SU-DHL-6 (cell line): ENCODE measurements at regions not wholly inside any gene's neighbourhood (a gene's known extent, or its start where the extent isn't known, plus 50 kb on each side); places are given as distances from the start of the nearest gene placed in this dataset.

ENCODE experiments used
- H2AFZ ChIP-seq: fragments of 200-600 bp; sonication (generic); 2 replicates; pipeline ENCODE4 v1.6.1; 2014; ENCODE audit warnings: low read depth, mild to moderate bottlenecking, moderate library complexity, mixed read lengths, antibody characterized with exemption, low read length; ENCODE audit not compliant: severe bottlenecking
- H3F3A ChIP-seq: fragments of 200-600 bp; shearing (Covaris generic); 2 replicates; pipeline ENCODE4 v1.6.0; 2016; ENCODE audit warnings: antibody characterized with exemption, mild to moderate bottlenecking; ENCODE audit not compliant: insufficient read depth
- H3K27ac ChIP-seq: fragments of 200-600 bp; sonication (generic); 2 replicates; pipeline ENCODE4 v1.5.1; 2016; ENCODE audit warnings: low read depth, mild to moderate bottlenecking, low read length, moderate library complexity, mixed read lengths
- H3K27me3 ChIP-seq: fragments of 200-600 bp; sonication (generic), shearing (Covaris generic); 2 replicates; pipeline ENCODE4 v1.6.0; 2014; ENCODE audit warnings: mild to moderate bottlenecking, low read length
- H3K36me3 ChIP-seq: fragments of 200-600 bp; sonication (generic); 2 replicates; pipeline ENCODE4 v1.6.1; 2014; ENCODE audit warnings: mild to moderate bottlenecking, low read length, mixed read lengths
- H3K4me2 ChIP-seq: fragments of 300-600, 200-600 bp; shearing (Covaris generic), sonication (generic); 2 replicates; pipeline ENCODE4 v1.6.0; 2014; ENCODE audit warnings: low read length, low read depth, mild to moderate bottlenecking; ENCODE audit not compliant: poor library complexity, severe bottlenecking
- H3K4me3 ChIP-seq: fragments of 200-600 bp; sonication (generic); 2 replicates; pipeline ENCODE4 v1.5.1; 2014; ENCODE audit warnings: antibody characterized with exemption, low read length, mild to moderate bottlenecking, mixed read lengths; ENCODE audit not compliant: insufficient read depth, poor library complexity, severe bottlenecking
- H3K79me2 ChIP-seq: fragments of 200-600 bp; sonication (generic); 2 replicates; pipeline ENCODE4 v1.6.1; 2014; ENCODE audit warnings: mild to moderate bottlenecking, low read length, moderate library complexity; ENCODE audit not compliant: insufficient read depth
- H3K9ac ChIP-seq: fragments of 200-600 bp; sonication (generic); 2 replicates; pipeline ENCODE4 v1.7.0; 2014; ENCODE audit warnings: mild to moderate bottlenecking, low read length
- H3K9me2 ChIP-seq: fragments of 200-600 bp; sonication (generic); replicated peaks from 2 replicates; pipeline ENCODE4 v1.6.1; 2014; ENCODE audit warnings: low read length; ENCODE audit not compliant: insufficient read depth
- H3K9me3 ChIP-seq: fragments of 200-600 bp; sonication (generic); 2 replicates; pipeline ENCODE4 v1.6.1; 2014; ENCODE audit warnings: low read length, mixed read lengths; ENCODE audit not compliant: insufficient read depth
- H4K20me1 ChIP-seq: fragments of 200-600 bp; sonication (generic); 2 replicates; pipeline ENCODE4 v1.6.1; 2014; ENCODE audit warnings: low read depth, mild to moderate bottlenecking, antibody characterized with exemption, low read length, moderate library complexity, mixed read lengths
- CTCF ChIP-seq: fragments of 200-600 bp; sonication (generic); IDR thresholded peaks from one replicate; pipeline ENCODE4 v1.5.1; 2017; ENCODE audit warnings: antibody characterized with exemption, mild to moderate bottlenecking, low read length, moderate library complexity; ENCODE audit not compliant: insufficient read depth, poor library complexity, severe bottlenecking
- EZH2phosphoT487 ChIP-seq: fragments of 200-600 bp; sonication (generic), shearing (Covaris generic); conservative IDR thresholded peaks from 2 replicates; pipeline ENCODE4 v1.6.1; 2018; ENCODE audit warnings: mild to moderate bottlenecking, antibody characterized with exemption, low read length, moderate library complexity, mixed read lengths

GRCh38 chr13:34721631-34722595 is 220.2 kb upstream of the NBEA start:
- no peak overlapping the region for H2AFZ ChIP-seq
- no peaks in the 10 kb centered on the region for H3K36me3 ChIP-seq
- no peak overlapping the region for H3K27ac ChIP-seq
- H3K9me3 ChIP-seq: no peaks in the 10 kb centered on the region
- no peaks in the 10 kb centered on the region for H3K79me2 ChIP-seq
- H3K9me2 ChIP-seq: no peaks in the 10 kb centered on the region
- TF ChIP-seq CTCF (no peak), EZH2phosphoT487 (no peak)
- H3K9ac ChIP-seq: no peak overlapping the region
- no peak overlapping the region for H3K4me3 ChIP-seq
- no peaks in the 10 kb centered on the region for H4K20me1 ChIP-seq
- no peaks in the 10 kb centered on the region for H3F3A ChIP-seq
- no peak overlapping the region for H3K4me2 ChIP-seq
- no peaks in the 10 kb centered on the region for H3K27me3 ChIP-seq

GRCh38 chr13:34722922-34723321 is 219.1 kb upstream of the NBEA start:
- Histone ChIP-seq H3K4me3 (no peak overlapping the region), H3K9ac (no peak overlapping the region), H4K20me1 (no peaks in the 10 kb centered on the region), H3F3A (no peaks in the 10 kb centered on the region), H3K27ac (no peak overlapping the region), H3K9me2 (no peaks in the 10 kb centered on the region), H3K27me3 (no peaks in the 10 kb centered on the region), H3K4me2 (no peak overlapping the region), H3K36me3 (no peaks in the 10 kb centered on the region), H2AFZ (no peak overlapping the region), H3K79me2 (no peaks in the 10 kb centered on the region), H3K9me3 (no peaks in the 10 kb centered on the region)
- TF ChIP-seq EZH2phosphoT487: no peak
- no peak for TF ChIP-seq CTCF

- TF ChIP-seq CTCF (no peak), EZH2phosphoT487 (no peak)
- H3K4me2 ChIP-seq: no peak overlapping the region
Measured at GRCh38 chr13:34730961-34731360, 211.1 kb upstream of the NBEA start.

More at GRCh38 chr13:34730961-34731360, 211.1 kb upstream of the NBEA start:
- H3K9me2 ChIP-seq: no peaks in the 10 kb centered on the region
- no peak overlapping the region for H3K9ac ChIP-seq
- H3K4me3 ChIP-seq: no peak overlapping the region
- H3K9me3 ChIP-seq: no peaks in the 10 kb centered on the region
- no peaks in the 10 kb centered on the region for H3F3A ChIP-seq
- H3K27ac ChIP-seq: no peak overlapping the region
- H3K36me3 ChIP-seq: no peaks in the 10 kb centered on the region
- no peaks in the 10 kb centered on the region for H3K27me3 ChIP-seq
- H2AFZ ChIP-seq: no peak overlapping the region
- no peaks in the 10 kb centered on the region for H3K79me2 ChIP-seq
- no peaks in the 10 kb centered on the region for H4K20me1 ChIP-seq
